ENCODE measurements at regions not wholly inside any gene's neighbourhood (a gene's known extent, or its start where the extent isn't known, plus 50 kb on each side); places are given as distances from the start of the nearest gene placed in this dataset.
A peak's percentile ranks its signal among the peaks of the same experiment; 100 is the strongest.
"Not testable (repeated sequence)": the region's sequence is repeated elsewhere in the genome, so short reads cannot be mapped to it uniquely, and the experiment has no call there.

GRCh38 chr5:99025298-99026045, 96.7 kb upstream of the CHD1 start:
- DNase-seq (ENCODE audit: extremely low read depth, low read depth): no peak
- no peak for TF ChIP-seq CTCF (IDR thresholded peaks at IDR 0.05; ENCODE audit: low read depth, low read length)

- TF ChIP-seq CTCF (IDR thresholded peaks at IDR 0.05; ENCODE audit: low read depth, low read length): no peak
These were observed 94.5 kb upstream of the CHD1 start for GRCh38 chr5:99023330-99023729.

GRCh38 chr5:99022250-99022649, 93.4 kb upstream of the CHD1 start:
- DNase-seq (ENCODE audit: extremely low read depth, low read depth): no peak
- no peak for TF ChIP-seq CTCF (IDR thresholded peaks at IDR 0.05; ENCODE audit: low read depth, low read length)

More at GRCh38 chr5:99023330-99023729, 94.5 kb upstream of the CHD1 start:
- DNase-seq (ENCODE audit: extremely low read depth, low read depth): no peak

- TF ChIP-seq CTCF (IDR thresholded peaks at IDR 0.05; ENCODE audit: low read depth, low read length): no peak
- DNase-seq (ENCODE audit: extremely low read depth, low read depth): no peak
These were observed 91.9 kb upstream of the CHD1 start for GRCh38 chr5:99020698-99021048.

GRCh38 chr5:99019812-99020697, 91.2 kb upstream of the CHD1 start:
- DNase-seq (ENCODE audit: extremely low read depth, low read depth): peak; percentile 10
- TF ChIP-seq CTCF (IDR thresholded peaks at IDR 0.05; ENCODE audit: low read depth, low read length): no peak

GRCh38 chr5:99019254-99019653, 90.4 kb upstream of the CHD1 start:
- DNase-seq (ENCODE audit: extremely low read depth, low read depth): no peak
- TF ChIP-seq CTCF (IDR thresholded peaks at IDR 0.05; ENCODE audit: low read depth, low read length): no peak

GRCh38 chr5:99010294-99010693, 81.5 kb upstream of the CHD1 start:
- no peak for TF ChIP-seq CTCF (IDR thresholded peaks at IDR 0.05; ENCODE audit: low read depth, low read length)
- no peak for DNase-seq (ENCODE audit: extremely low read depth, low read depth)

- not testable (repeated sequence) for DNase-seq (ENCODE audit: extremely low read depth, low read depth)
These were observed 79.2 kb upstream of the CHD1 start for GRCh38 chr5:99008009-99008408.

Measured in AG09319 (cell line).